Cardiac muscle cell (in vitro differentiated cells and primary cell): ENCODE measurements at regions not wholly inside any gene's neighbourhood (a gene's known extent, or its start where the extent isn't known, plus 50 kb on each side); places are given as distances from the start of the nearest gene placed in this dataset.
A peak's percentile ranks its signal among the peaks of the same experiment; 100 is the strongest.

ENCODE experiments used
- DNase-seq, 2 donors: peaks; one replicate each; pipeline versions ENCODE4 v3.0.0 to v3.0.0-alpha.2; 2010 to 2017; ENCODE audit warnings: low read depth in 1 of 2, low spot score in 1 of 2
- H3K27ac ChIP-seq: fragments of 200-600 bp; sonication (generic); 2 replicates; pipeline ENCODE4 v1.5.1; 2016
- H3K27me3 ChIP-seq: fragments of 200-600 bp; sonication (generic); 2 replicates; pipeline ENCODE4 v1.6.0; 2016; ENCODE audit warnings: control low read depth
- H3K36me3 ChIP-seq: fragments of 200-600 bp; sonication (generic); 2 replicates; pipeline ENCODE4 v1.5.1; 2016; ENCODE audit warnings: control low read depth
- H3K4me1 ChIP-seq: fragments of 200-600 bp; sonication (generic); 2 replicates; pipeline ENCODE4 v1.8.1; 2017; ENCODE audit warnings: low read depth, mild to moderate bottlenecking, mixed run types
- H3K4me3 ChIP-seq: fragments of 200-600 bp; sonication (generic); 2 replicates; pipeline ENCODE4 v1.5.1; 2016; ENCODE audit warnings: mild to moderate bottlenecking
- H3K9me3 ChIP-seq: fragments of 200-600 bp; sonication (generic); 2 replicates; pipeline ENCODE4 v1.5.1; 2017; ENCODE audit warnings: low read depth, mild to moderate bottlenecking, control low read depth
- TF ChIP-seq, protein P1 (sequence below): IDR thresholded peaks from 2 replicates; pipeline ENCODE4 v1.5.1; 2012; ENCODE audit warnings: low read depth, mild to moderate bottlenecking, low read length

GRCh38 chr14:43855556-43855955 lies 651.5 kb downstream of the FSCB start:
- no peaks in the 10 kb centered on the region for H3K27me3 ChIP-seq
- H3K9me3 ChIP-seq, result no peaks in the 10 kb centered on the region
- H3K4me1 ChIP-seq, result no peaks in the 10 kb centered on the region
- H3K27ac ChIP-seq, result no peak overlapping the region
- no peaks in the 10 kb centered on the region for H3K36me3 ChIP-seq
- no peak overlapping the region for H3K4me3 ChIP-seq
- no peak for DNase-seq
- TF ChIP-seq, protein P1, sequence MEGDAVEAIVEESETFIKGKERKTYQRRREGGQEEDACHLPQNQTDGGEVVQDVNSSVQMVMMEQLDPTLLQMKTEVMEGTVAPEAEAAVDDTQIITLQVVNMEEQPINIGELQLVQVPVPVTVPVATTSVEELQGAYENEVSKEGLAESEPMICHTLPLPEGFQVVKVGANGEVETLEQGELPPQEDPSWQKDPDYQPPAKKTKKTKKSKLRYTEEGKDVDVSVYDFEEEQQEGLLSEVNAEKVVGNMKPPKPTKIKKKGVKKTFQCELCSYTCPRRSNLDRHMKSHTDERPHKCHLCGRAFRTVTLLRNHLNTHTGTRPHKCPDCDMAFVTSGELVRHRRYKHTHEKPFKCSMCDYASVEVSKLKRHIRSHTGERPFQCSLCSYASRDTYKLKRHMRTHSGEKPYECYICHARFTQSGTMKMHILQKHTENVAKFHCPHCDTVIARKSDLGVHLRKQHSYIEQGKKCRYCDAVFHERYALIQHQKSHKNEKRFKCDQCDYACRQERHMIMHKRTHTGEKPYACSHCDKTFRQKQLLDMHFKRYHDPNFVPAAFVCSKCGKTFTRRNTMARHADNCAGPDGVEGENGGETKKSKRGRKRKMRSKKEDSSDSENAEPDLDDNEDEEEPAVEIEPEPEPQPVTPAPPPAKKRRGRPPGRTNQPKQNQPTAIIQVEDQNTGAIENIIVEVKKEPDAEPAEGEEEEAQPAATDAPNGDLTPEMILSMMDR, result no peak

DNA sequence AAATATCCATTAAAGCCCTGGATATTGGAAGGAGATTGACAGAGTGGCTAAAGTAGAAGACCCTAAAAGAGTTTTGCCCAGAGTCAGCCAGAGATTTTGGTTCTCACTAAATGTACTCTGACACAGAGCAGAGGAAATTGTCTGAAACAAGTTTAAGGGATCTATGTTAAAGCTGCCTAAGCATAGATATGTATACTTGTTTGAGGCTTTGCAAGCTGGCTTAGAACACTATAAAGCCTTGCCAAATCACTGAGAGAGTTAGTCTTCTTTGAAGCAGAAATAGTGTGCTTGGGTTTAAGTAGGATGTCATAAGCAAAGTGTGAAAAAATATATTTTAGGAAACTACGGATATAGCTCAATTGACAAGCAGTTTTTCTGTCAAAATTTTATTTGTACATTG lies 653.5 kb downstream of the FSCB start:
- Histone ChIP-seq H3K4me3 (no peak overlapping the region), H3K27me3 (no peaks in the 10 kb centered on the region), H3K27ac (no peak overlapping the region), H3K4me1 (no peaks in the 10 kb centered on the region), H3K36me3 (no peaks in the 10 kb centered on the region), H3K9me3 (no peaks in the 10 kb centered on the region)
- TF ChIP-seq, protein P1, result no peak
- DNase-seq, result no peak

DNA sequence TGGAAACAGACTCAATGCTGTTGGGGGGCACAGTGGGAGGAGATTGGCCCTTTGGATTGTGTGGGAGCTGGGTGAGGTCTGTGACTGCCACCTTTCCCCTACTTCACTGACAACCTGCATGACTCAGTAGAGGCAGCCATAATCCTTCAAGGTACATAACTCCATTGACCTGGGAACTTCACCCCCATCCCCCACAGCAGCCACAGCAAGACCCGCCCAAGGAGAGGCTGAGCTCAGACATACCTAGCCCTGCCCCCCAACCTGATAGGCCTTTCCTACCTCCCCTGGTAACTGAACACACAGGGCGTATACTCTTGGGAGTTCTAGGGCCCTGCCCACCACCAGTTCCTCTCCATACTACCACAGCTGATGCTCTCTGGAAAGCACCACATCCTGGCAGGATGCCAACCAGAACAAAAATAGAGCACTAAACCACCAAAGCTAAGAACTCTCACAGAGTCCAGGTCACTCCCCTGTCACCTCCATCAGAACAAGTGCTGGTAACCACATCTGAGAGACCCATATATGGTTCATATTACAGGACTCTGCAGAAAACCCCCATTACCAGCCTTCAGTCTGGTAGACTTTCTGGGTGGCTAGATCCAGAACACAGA lies 703.9 kb downstream of the FSCB start:
- H3K9me3 ChIP-seq, result no peaks in the 10 kb centered on the region
- H3K36me3 ChIP-seq, result no peaks in the 10 kb centered on the region
- TF ChIP-seq, protein P1, result no peak
- H3K27me3 ChIP-seq, result no peaks in the 10 kb centered on the region
- no peaks in the 10 kb centered on the region for H3K4me1 ChIP-seq
- no peak overlapping the region for H3K27ac ChIP-seq
- DNase-seq, result no peak
- H3K4me3 ChIP-seq, result no peak overlapping the region

GRCh38 chr14:43795600-43796228 lies 711.4 kb downstream of the FSCB start:
- H3K4me1 ChIP-seq, result peaks cover 5% of the 10 kb centered on the region
- peaks cover 20% of the 10 kb centered on the region for H3K27me3 ChIP-seq
- H3K27ac ChIP-seq, result no peak overlapping the region
- TF ChIP-seq, protein P1, result peak; percentile 15
- H3K9me3 ChIP-seq, result no peaks in the 10 kb centered on the region
- no peaks in the 10 kb centered on the region for H3K36me3 ChIP-seq
- no peak overlapping the region for H3K4me3 ChIP-seq
- DNase-seq, result peak; percentile 9 to 17

DNA sequence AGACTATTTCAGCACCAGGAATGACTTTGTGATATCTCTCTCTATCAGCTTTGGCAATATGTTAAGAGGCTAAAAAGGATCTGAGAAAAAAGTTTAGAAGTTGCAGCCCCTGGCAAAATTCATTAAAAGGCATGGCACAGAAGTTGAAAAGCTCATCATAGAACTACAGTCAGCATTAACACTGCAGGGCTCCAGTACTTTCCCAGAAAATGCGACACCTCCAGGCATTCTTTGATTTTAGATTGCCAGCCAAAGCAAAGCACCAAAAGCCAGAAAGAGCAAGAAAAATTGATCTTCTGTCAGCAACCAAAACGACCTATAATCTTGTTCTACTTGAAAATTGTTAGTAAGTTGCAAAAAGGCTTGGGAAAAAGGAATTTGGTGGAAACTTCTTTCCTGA lies 713.5 kb downstream of the FSCB start:
- H3K27ac ChIP-seq, result no peak overlapping the region
- H3K9me3 ChIP-seq, result no peaks in the 10 kb centered on the region
- H3K4me1 ChIP-seq, result peaks cover 5% of the 10 kb centered on the region
- no peak for DNase-seq
- peaks cover 30% of the 10 kb centered on the region for H3K27me3 ChIP-seq
- no peak overlapping the region for H3K4me3 ChIP-seq
- TF ChIP-seq, protein P1, result no peak
- no peaks in the 10 kb centered on the region for H3K36me3 ChIP-seq
